ENCODE measurements at regions not wholly inside any gene's neighbourhood (a gene's known extent, or its start where the extent isn't known, plus 50 kb on each side); places are given as distances from the start of the nearest gene placed in this dataset.

DNA sequence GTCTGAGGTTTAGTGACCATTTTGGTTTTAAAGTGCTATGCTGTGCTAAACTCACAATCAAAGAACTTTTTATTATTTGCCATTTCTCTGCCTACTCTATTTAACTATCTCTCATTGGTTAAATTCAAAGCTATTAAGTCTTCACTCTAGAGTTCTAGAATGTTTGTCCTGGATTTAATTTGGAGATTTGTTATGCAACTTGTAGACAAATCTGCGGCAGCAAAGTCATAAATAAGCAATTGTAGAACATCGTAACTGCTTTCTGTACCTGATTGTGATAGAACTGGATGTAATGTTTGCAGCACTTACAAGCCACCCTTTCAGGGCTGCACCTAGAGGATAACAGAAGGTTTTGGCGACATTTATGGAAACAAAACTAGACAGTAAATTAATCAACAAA lies 566.5 kb upstream of the ADGRL2 start:
- H3K27ac Mint-ChIP-seq: no peak overlapping the region

DNA sequence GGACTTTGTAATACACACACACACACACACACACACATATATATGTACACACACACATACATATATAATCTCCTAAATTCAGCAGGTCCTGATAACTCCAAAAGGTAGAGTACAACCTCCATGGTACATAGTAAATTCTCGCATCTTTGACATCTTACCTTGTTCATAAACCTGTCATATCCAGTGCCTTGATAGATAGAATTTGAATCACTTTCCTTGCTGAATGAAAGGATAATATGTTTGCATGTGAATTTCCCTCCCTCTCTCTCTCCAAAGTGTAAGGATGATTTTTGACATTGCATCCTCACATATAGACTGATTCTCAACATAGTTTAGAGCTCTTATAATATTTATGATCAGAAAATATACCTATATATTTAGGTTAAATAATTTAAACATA lies 567.1 kb upstream of the ADGRL2 start:
- H3K27ac Mint-ChIP-seq: no peak overlapping the region
- Histone ChIP-seq H3K27ac (ENCODE audit: low read depth in 1 of 2, low read length in 2 of 2) (no peak overlapping the region), H3K27me3 (ENCODE audit: control insufficient read depth in 1 of 2, insufficient read depth in 2 of 2, low read length in 2 of 2) (no peaks in the 10 kb centered on the region), H3K9me3 (ENCODE audit: control insufficient read depth in 1 of 2, insufficient read depth in 1 of 2, low read length in 2 of 2) (no peaks in the 10 kb centered on the region), H3K36me3 (ENCODE audit: insufficient read depth, low read length) (no peaks in the 10 kb centered on the region), H3K4me3 (ENCODE audit: low read length) (no peak overlapping the region), H3K4me1 (ENCODE audit: insufficient read depth, low read length) (no peaks in the 10 kb centered on the region)
- TF ChIP-seq CTCF (IDR thresholded peaks at IDR 0.05): no peak
- no peak overlapping the region for H3K4me3 Mint-ChIP-seq
- intact Hi-C loops (cut with DNase I, micrococcal nuclease): no loop called here
- no peaks in the 10 kb centered on the region for H3K36me3 Mint-ChIP-seq (ENCODE audit: low read depth)
- CTCF ChIA-PET: interaction anchor here (1.5 kb wide), 1 partner anchor 9 kb away, joined by 3 read pairs; no protein-coding TSS in a partner anchor
- H3K4me1 Mint-ChIP-seq (ENCODE audit: low read depth): no peaks in the 10 kb centered on the region
- H3K9me3 Mint-ChIP-seq: no peaks in the 10 kb centered on the region
- no peak for ATAC-seq (ENCODE audit: poor library complexity)
- no peaks in the 10 kb centered on the region for H3K27me3 Mint-ChIP-seq
- no peak for DNase-seq
- POLR2A ChIA-PET: no interaction called here

More for the DNA sequence above, 566.5 kb upstream of the ADGRL2 start:
- CTCF ChIA-PET: interaction anchor here (1.5 kb wide), 1 partner anchor 9 kb away, joined by 3 read pairs; no protein-coding TSS in a partner anchor
- Histone ChIP-seq H3K27ac (ENCODE audit: low read depth in 1 of 2, low read length in 2 of 2) (no peak overlapping the region), H3K27me3 (ENCODE audit: control insufficient read depth in 1 of 2, insufficient read depth in 2 of 2, low read length in 2 of 2) (no peaks in the 10 kb centered on the region), H3K4me1 (ENCODE audit: insufficient read depth, low read length) (no peaks in the 10 kb centered on the region), H3K4me3 (ENCODE audit: low read length) (no peak overlapping the region), H3K36me3 (ENCODE audit: insufficient read depth, low read length) (no peaks in the 10 kb centered on the region), H3K9me3 (ENCODE audit: control insufficient read depth in 1 of 2, insufficient read depth in 1 of 2, low read length in 2 of 2) (no peaks in the 10 kb centered on the region)
- intact Hi-C loops (cut with DNase I, micrococcal nuclease): no loop called here
- POLR2A ChIA-PET: no interaction called here
- no peak overlapping the region for H3K4me3 Mint-ChIP-seq
- DNase-seq: no peak
- H3K36me3 Mint-ChIP-seq (ENCODE audit: low read depth): no peaks in the 10 kb centered on the region
- no peaks in the 10 kb centered on the region for H3K9me3 Mint-ChIP-seq
- no peaks in the 10 kb centered on the region for H3K27me3 Mint-ChIP-seq
- H3K4me1 Mint-ChIP-seq (ENCODE audit: low read depth): no peaks in the 10 kb centered on the region
- no peak for TF ChIP-seq CTCF (IDR thresholded peaks at IDR 0.05)
- ATAC-seq (ENCODE audit: poor library complexity): no peak

DNA sequence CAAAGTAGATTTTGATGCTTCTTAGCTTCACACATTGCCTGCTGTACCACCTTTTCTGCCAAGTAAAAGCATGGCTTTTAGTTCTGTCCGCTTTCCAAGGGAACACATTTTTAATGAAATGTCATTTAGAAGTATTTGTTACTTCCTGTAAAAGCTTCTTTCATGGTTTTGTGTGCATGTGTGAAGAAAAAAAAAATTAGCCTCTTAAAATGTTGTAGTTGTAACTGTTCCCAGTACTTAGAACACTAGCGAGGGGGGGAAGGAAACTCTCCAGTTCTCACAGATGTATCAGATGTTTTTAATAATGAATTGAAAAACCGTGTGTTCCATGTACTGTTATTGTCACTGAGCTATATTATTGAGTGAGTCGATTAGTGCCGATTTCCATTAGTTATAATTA lies 568.3 kb upstream of the ADGRL2 start:
- ChIA-PET POLR2A (no interaction called here), CTCF (interaction anchor here (0.6 kb wide), 1 partner anchor 31 kb away, joined by 3 read pairs; no protein-coding TSS in a partner anchor)
- Histone ChIP-seq H3K27ac (ENCODE audit: low read depth in 1 of 2, low read length in 2 of 2) (no peak overlapping the region), H3K36me3 (ENCODE audit: insufficient read depth, low read length) (no peaks in the 10 kb centered on the region), H3K4me1 (ENCODE audit: insufficient read depth, low read length) (no peaks in the 10 kb centered on the region), H3K27me3 (ENCODE audit: control insufficient read depth in 1 of 2, insufficient read depth in 2 of 2, low read length in 2 of 2) (no peaks in the 10 kb centered on the region), H3K9me3 (ENCODE audit: control insufficient read depth in 1 of 2, insufficient read depth in 1 of 2, low read length in 2 of 2) (no peaks in the 10 kb centered on the region), H3K4me3 (ENCODE audit: low read length) (no peak overlapping the region)
- Mint-ChIP-seq H3K27ac (no peak overlapping the region), H3K4me1 (ENCODE audit: low read depth) (no peaks in the 10 kb centered on the region), H3K27me3 (no peaks in the 10 kb centered on the region), H3K4me3 (no peak overlapping the region), H3K9me3 (no peaks in the 10 kb centered on the region), H3K36me3 (ENCODE audit: low read depth) (no peaks in the 10 kb centered on the region)
- no peak for ATAC-seq (ENCODE audit: poor library complexity)
- intact Hi-C loops (cut with DNase I, micrococcal nuclease): no loop called here
- no peak for DNase-seq
- no peak for TF ChIP-seq CTCF (IDR thresholded peaks at IDR 0.05)
